GM18858 (cell line): ENCODE measurements at regions not wholly inside any gene's neighbourhood (a gene's known extent, or its start where the extent isn't known, plus 50 kb on each side); places are given as distances from the start of the nearest gene placed in this dataset.
"Not testable (repeated sequence)": the region's sequence is repeated elsewhere in the genome, so short reads cannot be mapped to it uniquely, and the experiment has no call there.

Experiments used
- ATAC-seq: cut with Tn5 transposase; IDR thresholded peaks from one replicate; pipeline ENCODE4 v1.9.1; 2021; ENCODE audit not compliant: unreplicated experiment

- ATAC-seq = no peak
Observed at GRCh38 chr16:65713181-65713808, 591.4 kb upstream of the CDH11 start.

DNA sequence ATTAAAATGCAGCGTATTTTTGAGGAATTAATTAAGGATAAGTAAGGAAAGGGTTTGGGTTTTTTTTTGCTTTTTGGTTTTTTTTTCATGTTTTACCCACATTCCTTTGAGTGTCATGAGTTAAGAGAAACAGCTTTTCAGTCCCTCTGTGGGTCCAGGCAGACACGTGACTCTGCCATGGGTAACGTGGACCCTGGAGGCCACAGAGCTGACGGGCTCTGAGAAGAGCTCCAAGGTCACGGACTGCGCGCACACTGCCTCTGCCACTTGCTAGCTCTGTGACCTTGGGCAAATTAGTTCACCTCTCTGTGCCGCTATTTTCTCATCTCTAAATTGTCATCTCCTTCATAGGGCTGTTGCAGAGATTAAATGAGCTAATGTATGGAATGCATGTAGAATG, 588.2 kb upstream of the CDH11 start:
- no peak for ATAC-seq

DNA sequence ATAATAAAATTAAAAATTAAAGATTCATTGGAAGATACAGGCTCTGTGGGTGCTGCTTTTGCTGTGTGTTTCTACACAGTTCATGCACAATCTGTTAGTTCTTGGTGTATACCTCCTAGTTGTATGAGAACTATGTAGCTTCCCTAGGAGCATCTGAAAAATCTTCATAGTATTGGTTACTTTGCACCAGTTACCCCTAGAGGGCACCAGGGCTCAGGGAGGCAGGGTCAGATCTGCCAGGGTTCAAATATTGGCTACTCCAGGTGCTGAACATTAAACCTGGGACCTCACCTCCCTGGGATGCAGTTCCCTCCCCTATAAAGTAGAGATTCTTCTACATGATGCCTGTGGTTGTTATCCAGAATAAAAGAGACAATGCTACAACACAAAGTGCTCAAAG, 583.0 kb upstream of the CDH11 start:
- no peak for ATAC-seq

DNA sequence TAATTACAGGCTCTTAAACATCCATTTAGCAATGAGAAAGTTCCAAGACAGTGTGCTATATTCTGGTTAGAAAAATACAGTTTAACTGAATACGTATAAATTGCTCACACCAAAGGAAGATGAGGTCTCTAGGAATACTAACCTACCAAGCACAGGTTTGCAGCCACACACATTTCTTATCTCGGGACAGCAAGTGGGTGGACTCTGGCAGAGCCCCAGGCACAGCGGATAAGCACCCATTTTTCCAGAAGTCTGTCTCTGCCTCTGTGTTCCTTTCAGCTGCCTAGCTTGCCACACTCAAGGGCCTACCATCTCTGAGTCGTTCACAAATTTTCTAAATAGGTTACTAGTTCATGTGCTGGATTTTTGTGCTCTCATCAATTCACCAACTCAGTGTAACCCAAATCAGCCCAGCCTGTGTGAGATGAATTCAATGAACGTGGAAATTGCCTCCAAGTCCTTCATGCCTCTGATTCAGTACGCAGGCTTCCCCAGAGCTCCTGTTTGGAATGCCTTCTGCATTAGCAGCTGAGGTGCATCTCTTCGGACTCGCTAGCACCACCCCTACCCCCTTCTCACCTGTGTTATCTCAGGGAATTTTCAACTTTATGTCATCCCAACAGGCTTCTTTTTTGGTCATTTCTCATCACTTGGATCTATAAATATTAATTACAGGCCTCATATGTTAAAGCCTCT, 581.0 kb upstream of the CDH11 start:
- no peak for ATAC-seq

DNA sequence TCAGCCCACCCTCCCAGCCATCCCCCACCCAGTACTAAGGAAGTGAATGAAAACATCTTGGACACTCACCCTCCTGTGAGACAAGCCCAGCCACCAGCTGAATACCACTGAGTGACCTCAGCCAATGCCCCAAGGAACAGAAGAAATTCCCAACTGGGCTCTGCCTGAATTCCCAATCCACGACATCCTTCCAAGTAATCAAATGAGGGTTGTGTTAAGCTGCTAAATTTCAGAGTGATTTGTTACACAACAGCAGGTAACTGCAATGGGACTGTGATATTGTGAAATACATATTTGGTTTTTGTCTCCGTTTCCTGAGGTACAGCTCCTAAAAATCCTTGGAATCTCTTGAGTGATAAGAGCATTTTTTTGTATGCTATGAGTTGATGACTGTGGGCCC, 578.7 kb upstream of the CDH11 start:
- no peak for ATAC-seq

- no peak for ATAC-seq
Observed at GRCh38 chr16:65698791-65699321, 577.0 kb upstream of the CDH11 start.

GRCh38 chr16:65697521-65697920, 575.7 kb upstream of the CDH11 start:
- no peak for ATAC-seq

- no peak for ATAC-seq
Observed at GRCh38 chr16:65697065-65697464, 575.2 kb upstream of the CDH11 start.

GRCh38 chr16:65691846-65692245, 570.0 kb upstream of the CDH11 start:
- ATAC-seq = not testable (repeated sequence)

DNA sequence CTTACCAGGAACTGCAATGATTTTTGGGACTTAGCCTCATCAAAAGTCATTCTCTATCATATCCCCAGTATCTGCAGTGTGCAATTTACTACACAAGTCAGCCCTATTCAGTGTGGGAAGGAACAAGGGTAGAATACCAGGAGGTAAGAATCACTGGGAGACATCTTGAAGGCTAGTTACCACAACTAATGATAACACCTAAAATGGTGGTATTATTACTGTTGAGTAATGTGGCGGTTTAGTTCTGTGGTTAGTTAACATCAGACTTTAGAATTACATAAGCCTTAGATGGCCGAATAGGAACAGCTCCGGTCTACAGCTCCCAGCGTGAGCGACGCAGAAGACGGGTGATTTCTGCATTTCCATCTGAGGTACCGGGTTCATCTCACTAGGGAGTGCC, 567.9 kb upstream of the CDH11 start:
- ATAC-seq = no peak

DNA sequence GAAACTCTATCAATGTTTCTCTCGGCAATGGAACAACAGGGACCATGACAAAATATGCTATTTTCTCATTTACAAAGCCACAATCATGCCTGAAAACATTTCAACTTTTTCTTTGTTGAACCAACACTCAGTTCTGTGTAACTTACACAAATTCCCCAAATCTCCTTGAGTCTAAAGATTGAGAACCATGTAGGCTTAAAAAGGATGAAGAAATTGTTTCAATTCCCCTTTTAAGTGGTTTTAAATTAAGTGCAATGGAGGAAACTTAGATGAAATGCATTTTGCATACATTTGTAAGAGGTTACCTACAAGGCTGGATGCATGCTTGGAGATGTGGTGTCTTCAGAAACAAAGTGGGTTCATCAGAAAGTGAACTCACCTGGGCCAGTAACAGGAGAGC, 566.4 kb upstream of the CDH11 start:
- no peak for ATAC-seq

DNA sequence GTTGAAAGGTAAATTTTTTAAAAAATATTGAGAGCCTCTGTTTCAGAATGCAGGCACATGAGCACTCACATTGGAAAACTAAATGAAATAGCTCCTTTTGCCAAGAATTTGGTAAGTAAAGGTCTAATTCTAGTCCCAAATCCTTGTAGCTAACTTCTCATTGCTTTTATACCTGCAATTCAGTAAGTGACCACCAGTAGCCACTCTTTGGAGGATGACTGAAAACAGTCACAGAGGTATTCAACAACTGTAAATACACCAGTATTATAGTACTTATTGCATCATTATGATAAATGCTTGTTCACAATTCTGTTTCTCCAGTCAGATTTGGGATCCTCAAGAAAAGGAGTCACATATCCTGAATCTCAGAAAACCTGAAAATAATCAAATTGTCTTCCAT, 562.4 kb upstream of the CDH11 start:
- no peak for ATAC-seq

GRCh38 chr16:65681406-65681805, 559.5 kb upstream of the CDH11 start:
- ATAC-seq = no peak

DNA sequence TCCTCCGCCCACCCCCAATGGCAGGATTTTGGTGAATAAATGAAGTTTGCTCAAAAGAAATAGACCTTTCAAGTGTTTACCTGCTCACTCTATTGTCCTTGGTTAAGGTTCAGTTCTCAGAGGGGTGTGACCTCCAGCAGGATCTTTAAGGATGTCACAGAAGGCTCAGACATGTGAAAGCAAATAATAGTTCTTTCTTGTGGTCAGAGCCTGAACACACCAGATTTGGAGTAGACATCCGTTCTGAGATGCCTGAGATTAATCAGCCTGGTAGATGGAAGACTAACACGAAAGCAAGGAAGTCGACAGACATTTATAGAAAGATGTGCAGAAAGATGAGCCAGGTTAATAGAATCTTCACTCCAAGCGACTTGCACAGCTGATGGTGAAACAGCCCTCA, 557.9 kb upstream of the CDH11 start:
- no peak for ATAC-seq

- ATAC-seq = no peak
Observed at GRCh38 chr16:65675161-65675560, 553.3 kb upstream of the CDH11 start.

- no peak for ATAC-seq
Observed at GRCh38 chr16:65672960-65673359, 551.1 kb upstream of the CDH11 start.

DNA sequence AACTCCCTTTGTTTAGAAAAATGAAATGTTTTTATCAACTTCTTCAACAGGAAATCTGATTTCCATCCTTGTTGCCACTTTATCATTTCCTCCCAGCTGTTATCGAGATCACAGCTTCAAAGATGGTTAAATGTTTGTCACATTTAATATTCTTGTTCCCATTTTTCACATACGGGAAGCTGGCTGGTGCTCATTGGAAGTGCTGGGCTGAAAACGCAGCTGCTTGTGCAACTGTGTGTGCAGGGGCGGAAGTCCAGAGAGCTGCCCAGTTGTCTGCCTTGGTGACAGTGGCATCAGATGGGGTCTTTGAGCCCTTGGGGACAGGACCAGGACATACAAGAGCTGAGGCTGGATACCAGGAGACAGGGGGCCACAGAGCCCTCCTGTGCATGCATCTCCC, 549.2 kb upstream of the CDH11 start:
- ATAC-seq = no peak

GRCh38 chr16:65668064-65668595, 546.3 kb upstream of the CDH11 start:
- no peak for ATAC-seq

- ATAC-seq = no peak
Observed at GRCh38 chr16:65667011-65667578, 545.2 kb upstream of the CDH11 start.

- ATAC-seq = no peak
Observed at GRCh38 chr16:65666132-65666941, 544.5 kb upstream of the CDH11 start.

GRCh38 chr16:65665586-65665985, 543.7 kb upstream of the CDH11 start:
- ATAC-seq = no peak
